Muscle layer of duodenum (tissue), 2 donors: ENCODE measurements at regions not wholly inside any gene's neighbourhood (a gene's known extent, or its start where the extent isn't known, plus 50 kb on each side); places are given as distances from the start of the nearest gene placed in this dataset.

Source experiments
- H3K27ac ChIP-seq: one replicate; pipeline ENCODE4 v1.7.0; 2013; ENCODE audit warnings: mild to moderate bottlenecking, low read length
- H3K27me3 ChIP-seq: one replicate; pipeline ENCODE4 v1.7.0; 2013; ENCODE audit warnings: low read depth, mild to moderate bottlenecking, control low read depth, low read length
- H3K36me3 ChIP-seq, 2 donors: one replicate each; pipeline ENCODE4 v1.7.0; 2013; ENCODE audit warnings: low read length in 2 of 2, control low read depth in 1 of 2, mild to moderate bottlenecking in 1 of 2; ENCODE audit not compliant: insufficient read depth in 2 of 2, control insufficient read depth in 1 of 2
- H3K4me1 ChIP-seq, 2 donors: one replicate each; pipeline ENCODE4 v1.7.0; 2013; ENCODE audit warnings: low read length in 2 of 2, mild to moderate bottlenecking in 2 of 2, control low read depth in 1 of 2, moderate library complexity in 1 of 2; ENCODE audit not compliant: insufficient read depth in 2 of 2, control insufficient read depth in 1 of 2
- H3K4me3 ChIP-seq, 2 donors: one replicate each; pipeline ENCODE4 v1.7.0; 2013; ENCODE audit warnings: low read length in 2 of 2, low read depth in 1 of 2, mild to moderate bottlenecking in 1 of 2
- H3K9me3 ChIP-seq, 2 donors: one replicate each; pipeline ENCODE4 v1.7.0; 2013; ENCODE audit warnings: low read length in 2 of 2, control low read depth in 1 of 2, mild to moderate bottlenecking in 1 of 2; ENCODE audit not compliant: control insufficient read depth in 1 of 2
- donor health status: healthy.

DNA sequence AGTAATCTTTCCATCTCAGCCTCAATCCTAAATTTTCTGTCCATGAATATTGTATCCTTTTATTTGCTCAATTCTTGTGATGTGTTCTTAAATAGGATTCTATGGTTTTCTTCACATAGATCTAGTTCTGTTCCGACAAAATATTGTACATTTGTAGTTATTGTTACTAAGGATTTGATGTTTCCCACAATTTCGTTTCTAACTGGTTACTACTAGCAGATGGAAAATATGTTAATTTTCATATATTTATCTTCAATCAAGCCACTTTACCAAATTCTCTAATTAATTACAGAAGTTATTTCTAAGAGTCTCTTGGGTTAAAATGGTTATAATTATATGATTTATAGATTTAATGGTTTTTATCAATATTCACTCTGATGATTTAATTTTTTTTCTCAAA, 60.3 kb downstream of the SEC61B start:
- H3K9me3 ChIP-seq = no peaks in the 10 kb centered on the region
- no peaks in the 10 kb centered on the region for H3K36me3 ChIP-seq
- H3K4me3 ChIP-seq = no peak overlapping the region
- H3K27me3 ChIP-seq = no peaks in the 10 kb centered on the region
- no peaks in the 10 kb centered on the region for H3K4me1 ChIP-seq
- H3K27ac ChIP-seq = no peak overlapping the region

- Histone ChIP-seq H3K4me1 (no peaks in the 10 kb centered on the region), H3K27me3 (no peaks in the 10 kb centered on the region), H3K27ac (no peak overlapping the region), H3K9me3 (no peaks in the 10 kb centered on the region), H3K36me3 (no peaks in the 10 kb centered on the region), H3K4me3 (no peak overlapping the region)
Measured at GRCh38 chr9:99285965-99286364, 63.9 kb downstream of the SEC61B start.

DNA sequence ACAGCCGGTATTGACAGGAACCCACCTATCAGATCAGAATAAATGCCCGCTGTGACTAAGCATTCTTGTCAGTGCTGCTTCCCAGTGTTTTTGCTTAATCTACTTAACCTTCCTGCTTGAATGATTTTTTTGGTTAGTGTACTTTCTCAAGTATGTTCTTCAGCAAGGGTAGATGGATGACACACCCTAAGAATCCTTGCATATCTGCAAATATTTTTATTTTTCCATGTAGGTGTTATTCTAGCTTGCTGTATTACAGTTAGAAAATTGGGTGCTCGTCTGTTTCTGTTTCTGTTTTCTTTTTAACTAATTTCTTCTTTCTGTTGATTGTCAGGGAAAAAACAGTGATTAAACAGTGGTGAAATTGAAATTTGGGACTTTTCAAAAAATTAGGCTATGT, 64.5 kb downstream of the SEC61B start:
- H3K4me1 ChIP-seq = no peaks in the 10 kb centered on the region
- no peak overlapping the region for H3K4me3 ChIP-seq
- H3K36me3 ChIP-seq = no peaks in the 10 kb centered on the region
- no peak overlapping the region for H3K27ac ChIP-seq
- H3K27me3 ChIP-seq = no peaks in the 10 kb centered on the region
- no peaks in the 10 kb centered on the region for H3K9me3 ChIP-seq

DNA sequence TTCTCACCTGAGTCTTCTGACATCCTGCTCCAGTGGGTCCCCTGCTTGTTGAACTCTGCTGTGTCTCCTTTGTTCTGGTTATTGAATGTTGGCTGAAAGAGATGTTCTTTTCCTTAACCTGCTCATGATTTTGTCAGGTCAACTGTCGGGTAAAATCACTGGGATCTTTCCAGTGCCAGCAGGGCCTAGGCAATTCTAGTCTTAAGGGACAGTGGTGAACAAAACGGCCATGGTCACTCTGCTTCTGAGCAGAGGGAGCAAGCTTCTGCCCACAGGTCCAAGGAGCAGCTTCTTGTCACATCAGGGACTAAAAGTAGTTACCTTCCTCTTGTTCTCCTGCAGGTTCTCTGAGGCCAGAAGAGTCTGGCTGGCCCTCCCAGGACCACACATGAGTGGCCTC, 65.6 kb downstream of the SEC61B start:
- Histone ChIP-seq H3K36me3 (no peaks in the 10 kb centered on the region), H3K9me3 (no peaks in the 10 kb centered on the region), H3K4me1 (no peaks in the 10 kb centered on the region), H3K27ac (no peak overlapping the region), H3K27me3 (no peaks in the 10 kb centered on the region), H3K4me3 (no peak overlapping the region)

GRCh38 chr9:99288830-99289229, 66.7 kb downstream of the SEC61B start:
- Histone ChIP-seq H3K36me3 (no peaks in the 10 kb centered on the region), H3K27ac (no peak overlapping the region), H3K27me3 (no peaks in the 10 kb centered on the region), H3K4me1 (no peaks in the 10 kb centered on the region), H3K4me3 (no peak overlapping the region), H3K9me3 (no peaks in the 10 kb centered on the region)

GRCh38 chr9:99294850-99295461, 72.9 kb downstream of the SEC61B start:
- Histone ChIP-seq H3K27me3 (no peaks in the 10 kb centered on the region), H3K4me3 (no peak overlapping the region), H3K4me1 (peaks cover 0 to 5% of the 10 kb centered on the region in 2 donors), H3K9me3 (no peaks in the 10 kb centered on the region), H3K27ac (no peak overlapping the region), H3K36me3 (no peaks in the 10 kb centered on the region)

GRCh38 chr9:99296291-99296951, 74.3 kb downstream of the SEC61B start:
- H3K27ac ChIP-seq = no peak overlapping the region
- peaks cover 0 to 5% of the 10 kb centered on the region in 2 donors for H3K4me1 ChIP-seq
- no peaks in the 10 kb centered on the region for H3K9me3 ChIP-seq
- H3K27me3 ChIP-seq = no peaks in the 10 kb centered on the region
- no peaks in the 10 kb centered on the region for H3K36me3 ChIP-seq
- peak overlapping the region; percentile 8 to 45 for H3K4me3 ChIP-seq

GRCh38 chr9:99298614-99299013, 76.5 kb downstream of the SEC61B start:
- Histone ChIP-seq H3K36me3 (no peaks in the 10 kb centered on the region), H3K4me1 (peaks cover 0 to 5% of the 10 kb centered on the region in 2 donors), H3K27me3 (no peaks in the 10 kb centered on the region), H3K4me3 (no peak overlapping the region), H3K9me3 (no peaks in the 10 kb centered on the region), H3K27ac (no peak overlapping the region)

DNA sequence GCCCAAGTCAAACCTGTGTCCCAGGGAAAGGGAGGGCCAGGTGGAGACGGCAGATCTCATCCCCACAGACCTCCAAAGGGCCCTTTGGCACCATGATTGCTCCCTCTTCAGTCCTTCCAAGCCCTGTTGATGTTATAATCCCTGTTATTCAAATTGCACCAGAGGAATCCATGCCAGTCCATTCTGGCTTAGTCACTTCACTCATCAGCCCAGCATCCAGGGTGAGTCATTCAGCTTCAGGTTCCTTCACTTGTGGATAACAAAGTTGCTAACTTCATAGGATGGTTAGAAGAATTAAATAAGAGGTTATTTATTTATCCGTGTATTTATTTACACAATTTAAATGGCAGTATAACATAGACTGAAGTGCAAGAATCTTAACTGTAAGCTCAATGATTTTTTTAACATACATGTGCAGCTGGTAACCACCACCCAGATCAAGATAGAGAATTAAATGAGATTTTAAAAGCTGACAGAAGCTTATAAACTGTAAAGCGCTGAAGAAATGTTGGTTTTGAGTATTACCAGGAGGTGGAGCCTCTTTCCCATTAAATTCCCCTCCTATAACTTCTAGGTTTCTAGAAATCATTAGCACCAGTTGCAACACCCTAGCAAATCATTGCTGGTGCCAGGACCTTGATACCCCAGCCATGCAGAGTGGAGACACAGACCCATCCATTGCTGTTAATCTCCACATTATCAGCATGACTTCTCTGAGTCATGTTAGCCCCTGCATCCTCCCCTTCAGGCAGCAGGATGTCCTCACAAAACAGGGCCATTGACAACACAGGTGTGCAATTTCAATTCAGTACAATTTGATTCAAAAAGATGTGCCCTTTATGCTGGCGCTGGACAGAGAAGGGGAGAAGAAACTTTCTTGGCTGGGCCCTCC, 77.4 kb downstream of the SEC61B start:
- no peaks in the 10 kb centered on the region for H3K36me3 ChIP-seq
- H3K27ac ChIP-seq = no peak overlapping the region
- peaks cover 0 to 5% of the 10 kb centered on the region in 2 donors for H3K4me1 ChIP-seq
- H3K9me3 ChIP-seq = no peaks in the 10 kb centered on the region
- no peaks in the 10 kb centered on the region for H3K27me3 ChIP-seq
- no peak overlapping the region for H3K4me3 ChIP-seq

DNA sequence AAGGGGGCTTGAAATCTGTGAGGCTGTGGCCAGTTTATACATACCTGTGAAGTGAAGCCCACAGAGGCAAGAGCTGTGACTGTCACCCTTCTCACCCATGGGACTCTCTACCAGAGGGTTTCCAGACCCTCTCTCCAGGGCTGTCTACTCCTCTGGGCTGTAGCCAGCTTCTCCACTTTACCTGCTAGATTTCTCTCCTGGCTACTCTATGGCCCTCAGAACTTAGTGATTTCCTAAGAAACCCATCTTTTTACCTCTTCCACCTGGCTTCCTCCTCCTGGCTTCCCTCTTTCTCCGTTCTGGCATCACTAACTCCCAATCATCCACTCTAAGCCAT, 78.0 kb downstream of the SEC61B start:
- Histone ChIP-seq H3K4me3 (no peak overlapping the region), H3K36me3 (no peaks in the 10 kb centered on the region), H3K27me3 (no peaks in the 10 kb centered on the region), H3K9me3 (no peaks in the 10 kb centered on the region), H3K27ac (no peak overlapping the region), H3K4me1 (peaks cover 0 to 5% of the 10 kb centered on the region in 2 donors)

GRCh38 chr9:99300603-99301002, 78.5 kb downstream of the SEC61B start:
- H3K9me3 ChIP-seq = no peaks in the 10 kb centered on the region
- no peaks in the 10 kb centered on the region for H3K27me3 ChIP-seq
- peaks cover 0 to 5% of the 10 kb centered on the region in 2 donors for H3K4me1 ChIP-seq
- H3K36me3 ChIP-seq = no peaks in the 10 kb centered on the region
- no peak overlapping the region for H3K4me3 ChIP-seq
- no peak overlapping the region for H3K27ac ChIP-seq
